CD1c-positive myeloid dendritic cell (primary cell): ENCODE measurements at regions not wholly inside any gene's neighbourhood (a gene's known extent, or its start where the extent isn't known, plus 50 kb on each side); places are given as distances from the start of the nearest gene placed in this dataset.

Experiments used
- DNase-seq: peaks from one replicate; pipeline ENCODE4 v3.0.0-alpha.2; 2016; ENCODE audit errors: extremely low spot score

DNA sequence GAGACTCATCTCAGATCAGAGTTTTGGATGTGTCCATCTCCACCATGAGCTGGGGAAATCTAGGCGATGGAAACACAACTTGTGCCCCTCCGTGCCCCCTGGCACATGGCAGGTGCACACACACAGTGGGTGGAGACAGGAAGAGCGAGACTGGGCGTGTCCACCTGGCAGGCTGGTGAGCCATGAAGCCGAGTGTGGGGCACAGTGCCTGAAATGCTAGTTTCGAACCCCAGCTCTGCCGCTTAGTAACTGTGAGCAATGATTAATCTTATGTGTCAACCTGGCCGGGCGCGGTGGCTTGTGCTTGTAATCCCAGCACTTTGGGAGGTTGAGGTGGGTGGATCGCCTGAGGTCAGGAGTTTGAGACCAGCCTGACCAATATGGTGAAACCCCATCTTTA, 80.8 kb upstream of the RNU6ATAC start:
- DNase-seq, result no peak

DNA sequence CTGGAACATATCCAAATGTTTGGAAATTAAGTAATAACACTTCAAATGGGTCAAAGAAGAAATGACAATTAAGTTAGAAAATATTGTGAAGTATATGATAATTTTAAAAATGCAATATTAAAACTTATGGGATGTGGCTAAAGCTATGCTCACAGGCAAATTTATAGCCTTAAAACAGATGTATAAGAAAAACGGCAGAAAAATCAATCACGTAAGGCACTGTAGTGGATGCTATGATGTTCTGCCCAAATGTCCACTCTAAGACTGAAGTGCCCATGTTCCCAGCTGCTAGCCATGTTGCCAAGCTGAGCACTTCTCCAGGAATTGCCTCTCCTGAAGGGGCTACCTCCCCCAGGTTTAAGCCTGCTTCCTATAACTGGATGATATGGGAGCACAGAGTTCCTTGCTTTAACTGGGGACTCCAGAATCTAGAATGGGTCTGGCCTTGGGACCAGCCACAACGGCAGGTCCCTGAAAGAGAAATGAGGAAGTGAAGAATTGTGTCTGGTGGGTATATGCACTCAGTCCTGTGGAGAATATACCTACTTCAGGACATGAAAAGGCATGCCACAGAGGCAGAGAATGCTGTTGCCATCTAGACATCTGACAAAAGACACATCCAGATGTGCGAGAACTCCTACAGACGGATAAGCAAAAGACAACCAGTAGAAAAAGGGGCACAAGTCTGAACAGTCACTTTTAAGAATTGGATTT, 78.2 kb upstream of the RXRA start:
- DNase-seq, result peak; percentile 4

DNA sequence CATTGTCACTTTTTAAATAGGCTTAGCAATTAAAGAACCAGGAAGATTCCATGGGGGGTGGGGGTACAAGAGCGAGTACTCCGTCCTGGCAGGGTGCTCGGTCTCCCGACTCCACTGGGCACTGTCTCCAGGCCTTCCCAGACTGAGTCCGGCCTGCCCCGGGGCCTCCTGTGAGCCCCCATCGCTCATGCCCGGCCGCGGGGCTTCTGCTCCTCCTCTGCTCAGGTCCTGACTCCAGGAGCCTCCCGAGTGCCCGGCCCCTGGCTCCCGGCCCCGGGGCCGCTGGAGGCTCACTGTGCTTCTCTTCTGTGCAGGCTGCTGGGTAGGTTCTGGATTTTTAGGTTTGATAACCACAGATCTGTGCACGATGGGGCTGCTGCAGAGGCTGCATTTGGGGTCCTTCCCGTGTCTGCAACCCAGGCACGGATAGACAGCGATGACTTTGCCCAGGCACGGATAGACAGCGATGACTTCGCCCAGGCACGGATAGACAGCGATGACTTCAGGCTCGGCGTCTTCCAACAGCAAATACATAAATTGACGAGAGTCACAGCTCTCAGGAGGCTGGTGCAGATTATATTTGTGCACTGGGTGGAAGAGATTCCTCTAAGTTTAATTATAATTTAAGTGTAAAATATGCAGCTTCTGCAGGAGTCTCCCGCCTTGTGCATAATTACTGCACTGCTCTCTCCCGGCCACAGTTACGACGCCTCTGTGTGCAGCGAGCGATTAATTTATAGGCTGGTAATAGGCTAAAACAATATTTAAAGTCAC, 74.8 kb upstream of the RXRA start:
- no peak for DNase-seq

DNA sequence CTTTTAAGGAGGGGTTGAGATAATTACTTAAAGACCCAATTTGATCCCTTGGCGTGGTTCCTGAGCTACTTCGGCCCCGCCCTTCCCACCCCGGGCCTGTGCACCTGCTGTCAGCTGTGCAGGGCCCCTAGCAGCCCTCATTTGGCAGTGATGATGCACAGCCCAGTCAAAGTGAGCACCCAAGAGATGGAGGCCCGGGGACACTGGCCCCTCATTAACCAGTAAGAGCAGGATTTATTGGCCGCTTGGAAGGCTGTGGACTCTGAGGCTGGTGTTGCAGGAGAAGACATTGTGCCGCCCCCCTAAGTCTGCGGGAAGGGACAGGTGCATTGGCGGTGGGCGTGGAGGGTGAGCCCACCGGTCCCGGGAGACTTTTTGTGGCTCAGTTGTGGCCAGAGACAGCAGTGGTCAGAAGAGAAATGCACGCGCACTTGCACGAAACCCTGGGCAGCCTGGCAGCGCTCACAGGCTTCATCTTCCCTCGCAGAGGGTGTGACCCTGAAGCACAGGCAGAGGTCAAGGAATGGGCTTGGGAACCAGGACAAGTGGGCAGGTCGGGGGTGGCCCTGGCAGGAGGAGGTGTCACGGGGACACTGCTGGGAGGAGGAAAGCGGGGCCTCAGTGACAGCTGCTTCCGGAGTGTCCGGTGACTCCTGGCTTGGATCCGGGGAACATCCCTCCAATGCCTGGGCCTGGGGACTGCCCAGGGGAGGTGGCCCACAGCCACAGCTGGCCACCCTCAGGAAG, 74.0 kb upstream of the RXRA start:
- DNase-seq, result no peak

DNA sequence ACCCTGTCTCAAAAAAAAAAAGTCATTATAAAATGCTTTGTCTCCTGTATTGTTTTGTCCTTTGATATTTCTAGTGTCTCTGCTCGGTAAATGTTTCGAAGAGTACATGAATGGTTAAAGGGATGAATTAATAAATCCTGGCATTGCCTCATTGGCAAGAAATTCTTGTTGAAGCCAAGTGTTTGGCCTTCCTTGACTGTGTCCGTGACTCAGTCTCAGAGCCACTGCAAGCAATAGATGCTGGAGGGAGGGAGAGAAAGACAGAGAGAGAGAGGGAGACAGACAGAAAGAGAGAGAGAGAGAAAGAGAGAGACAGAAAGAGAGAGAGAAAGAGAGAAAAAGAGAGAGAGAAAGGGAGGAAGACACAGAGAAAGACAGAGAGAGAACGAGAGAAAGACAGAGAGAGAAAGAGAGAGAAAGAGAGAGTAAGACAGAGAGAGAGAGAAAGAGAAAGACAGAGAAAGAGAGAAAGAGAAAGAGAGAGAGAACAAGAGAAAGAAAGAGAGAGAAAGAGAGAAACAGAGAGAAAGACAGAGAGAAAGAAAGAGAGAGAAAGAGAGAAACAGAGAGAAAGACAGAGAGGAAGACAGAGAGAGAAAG, 72.5 kb upstream of the RXRA start:
- no peak for DNase-seq

DNA sequence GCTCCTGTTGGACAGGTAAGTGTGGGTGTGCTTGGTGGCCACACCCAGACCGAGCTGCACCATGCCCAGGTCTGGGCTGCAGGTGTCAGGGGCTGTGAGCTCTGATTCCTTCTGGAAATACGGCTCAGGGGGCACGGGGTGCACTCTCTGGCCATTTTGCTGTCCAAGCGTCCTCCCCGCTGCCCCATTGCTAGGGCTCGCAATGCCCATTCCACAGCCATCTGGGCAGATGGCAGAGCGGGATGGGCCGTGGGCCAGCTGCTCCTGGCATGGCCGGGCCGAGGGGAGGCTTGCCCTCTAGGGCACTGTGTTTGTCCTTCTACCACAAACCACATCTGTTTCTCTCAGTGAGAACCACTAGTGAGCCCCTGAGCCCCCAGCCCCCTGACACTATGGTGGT, 67.9 kb upstream of the RXRA start:
- DNase-seq, result no peak

DNA sequence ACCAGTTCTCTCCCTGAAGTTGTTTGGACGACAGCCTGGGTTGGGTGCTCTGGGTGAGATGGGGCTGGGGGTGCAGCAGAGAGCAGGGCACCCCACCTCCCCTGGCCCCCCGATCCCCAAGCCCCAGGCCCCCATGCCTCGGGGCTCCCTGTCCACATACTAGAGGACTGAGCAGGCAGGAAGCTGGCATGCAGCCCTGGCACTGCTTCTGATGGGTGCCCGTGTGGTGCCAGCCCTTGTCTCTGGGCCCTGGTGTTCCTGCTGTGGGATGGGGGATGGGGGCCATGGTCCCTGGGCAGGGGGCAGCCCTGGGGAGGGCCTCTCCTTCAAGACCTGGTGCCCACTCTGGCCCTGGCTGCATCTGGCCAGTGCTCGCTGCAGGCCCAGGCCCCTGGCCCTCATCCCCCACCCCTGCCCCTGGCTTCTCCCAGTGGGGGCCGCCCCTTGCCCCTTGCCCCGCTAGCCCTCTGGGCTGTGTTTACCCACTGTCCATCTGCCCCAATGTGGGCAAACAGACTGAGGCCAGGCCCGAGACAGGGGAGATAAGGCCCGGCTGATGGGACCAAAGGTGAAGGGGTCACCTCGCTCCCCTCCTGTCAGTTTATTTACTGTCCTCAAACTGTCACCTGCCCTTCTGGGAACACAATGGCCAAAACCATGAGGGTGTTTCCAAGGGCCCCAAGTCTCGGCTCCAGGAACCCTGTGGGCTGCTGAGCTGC, 67.3 kb upstream of the RXRA start:
- no peak for DNase-seq

DNA sequence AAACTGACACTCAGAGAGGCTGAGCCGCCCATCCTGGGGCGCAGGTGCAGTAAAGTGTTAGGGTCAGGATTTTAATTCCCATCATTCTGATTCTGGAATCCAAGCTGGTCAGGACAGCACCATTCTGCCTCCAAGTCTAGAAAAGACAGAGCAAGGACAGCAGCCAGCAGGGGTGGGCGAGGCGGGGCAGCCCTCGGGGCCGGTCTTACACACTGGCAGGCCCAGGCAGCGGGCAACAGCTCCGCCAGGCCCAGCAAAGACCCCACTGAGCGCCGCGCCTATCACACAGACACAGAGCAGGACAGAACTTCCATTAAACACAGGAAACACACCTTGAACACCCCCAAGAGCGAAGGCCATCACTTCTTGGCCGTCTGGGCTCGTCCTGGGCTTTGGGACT, 66.5 kb upstream of the RXRA start:
- no peak for DNase-seq

DNA sequence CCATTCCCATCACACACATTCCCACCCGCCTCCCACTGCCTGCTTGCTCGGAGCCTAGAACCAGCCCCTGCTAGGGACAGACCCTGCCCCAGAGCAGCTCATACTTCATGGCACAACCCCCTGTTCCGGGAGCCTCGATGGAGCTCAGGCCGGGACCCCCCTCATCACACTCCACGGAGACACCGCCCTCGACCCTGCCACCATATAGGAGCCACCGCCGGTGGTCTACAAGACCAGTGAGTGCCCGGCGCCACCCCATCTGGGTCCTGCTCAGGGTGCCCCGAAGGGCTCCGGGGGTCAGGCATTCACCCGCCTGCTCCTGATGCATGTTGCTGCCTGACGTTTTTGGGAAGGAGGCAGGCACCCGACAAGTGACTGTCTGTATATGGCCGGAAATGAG, 65.5 kb upstream of the RXRA start:
- DNase-seq, result no peak

DNA sequence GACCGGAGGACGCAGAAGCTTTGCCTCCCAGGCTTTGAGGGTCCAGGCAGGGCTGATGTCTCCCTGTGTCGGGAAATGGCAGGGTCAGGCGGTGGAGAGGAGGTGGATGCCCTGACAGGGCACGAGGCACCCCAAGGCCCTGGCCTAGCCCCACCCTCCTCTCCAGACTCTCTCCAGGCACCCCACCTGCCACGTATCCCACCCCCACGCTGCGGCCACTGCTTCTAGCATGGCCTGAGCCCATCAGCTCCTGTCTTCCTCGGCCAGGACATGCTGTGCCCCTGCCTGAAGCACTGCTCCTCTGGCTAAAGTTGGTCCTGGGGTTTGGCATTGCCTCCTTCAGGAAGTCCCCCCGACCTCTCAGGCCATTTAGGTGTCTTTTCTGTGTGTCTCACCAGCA, 64.2 kb upstream of the RXRA start:
- DNase-seq, result no peak

DNA sequence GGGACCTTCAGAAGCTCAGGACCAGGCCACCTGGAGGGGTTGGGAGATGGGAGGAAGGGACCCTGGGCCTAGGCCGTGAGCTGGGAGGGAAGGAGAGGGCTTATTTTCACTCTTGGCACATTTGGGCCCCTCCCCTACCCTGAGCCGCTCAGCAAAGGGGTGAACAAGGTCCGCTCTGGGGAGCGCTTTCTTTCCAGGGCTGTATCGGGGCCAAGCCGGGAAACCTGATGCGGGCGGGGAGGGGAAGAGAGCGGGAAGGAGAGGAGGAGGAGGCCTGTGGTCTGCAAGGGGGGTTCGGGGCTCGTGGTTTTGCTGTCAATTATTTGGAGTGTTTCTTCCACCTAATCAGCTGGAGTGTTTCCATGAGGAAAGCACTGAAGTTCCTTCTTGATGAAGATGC, 62.7 kb upstream of the RXRA start:
- DNase-seq, result no peak

DNA sequence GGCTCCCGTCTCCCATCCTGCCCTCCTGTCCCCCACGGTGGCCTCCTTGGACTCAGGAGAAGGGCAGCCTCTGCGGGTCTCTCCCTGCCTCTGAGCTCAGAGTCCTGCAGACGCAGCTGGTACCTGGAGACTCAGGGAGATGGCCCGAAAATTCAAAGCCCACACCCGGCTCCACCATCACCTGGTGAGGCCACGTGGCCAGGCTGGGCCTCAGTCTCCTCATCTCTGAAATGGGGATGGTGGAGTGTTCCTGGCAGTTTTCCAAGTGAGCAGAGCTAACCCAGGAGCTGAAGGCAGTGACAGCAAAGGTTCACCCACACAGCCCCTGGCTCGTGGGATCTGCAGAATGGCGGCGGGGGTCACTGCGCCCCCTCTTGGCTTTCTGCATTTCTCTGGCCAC, 62.1 kb upstream of the RXRA start:
- DNase-seq, result no peak

DNA sequence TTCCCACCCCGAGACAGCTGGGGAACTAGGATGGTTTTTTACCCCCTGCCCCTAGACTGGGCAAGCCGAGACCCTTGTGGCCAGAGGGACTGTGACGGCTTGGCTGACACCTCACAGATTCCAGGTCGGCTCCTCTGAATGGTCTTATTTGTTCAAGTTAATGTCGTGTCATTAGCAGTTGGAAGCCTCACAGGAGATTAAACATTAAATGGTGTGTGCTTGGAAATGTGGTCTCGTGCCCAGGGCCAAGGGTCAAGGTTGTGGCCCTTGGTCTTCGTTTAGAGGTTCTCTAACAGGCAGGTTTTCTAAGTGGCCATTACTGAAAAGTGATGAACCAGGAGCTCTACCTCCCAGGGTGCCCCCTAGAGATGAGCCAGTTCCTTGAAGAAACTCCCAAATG, 61.2 kb upstream of the RXRA start:
- no peak for DNase-seq

DNA sequence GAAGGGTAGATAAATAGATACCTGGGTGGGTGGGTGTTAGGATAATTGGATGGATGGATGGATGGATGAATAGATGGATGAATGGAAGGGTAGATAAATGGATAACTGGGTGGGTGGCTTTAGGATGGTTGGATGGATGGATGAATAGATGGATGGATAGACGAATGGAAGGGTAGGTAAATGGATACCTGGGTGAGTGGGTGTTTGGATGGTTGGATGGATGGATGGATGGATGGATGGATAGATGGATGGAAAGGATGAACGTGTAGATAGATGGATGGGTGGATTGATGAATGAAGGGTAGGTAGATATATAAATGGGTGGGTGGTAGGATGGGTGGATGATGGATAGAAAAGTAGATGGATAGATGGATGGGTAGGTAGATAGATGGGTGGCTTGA, 59.8 kb upstream of the RXRA start:
- DNase-seq, result no peak

DNA sequence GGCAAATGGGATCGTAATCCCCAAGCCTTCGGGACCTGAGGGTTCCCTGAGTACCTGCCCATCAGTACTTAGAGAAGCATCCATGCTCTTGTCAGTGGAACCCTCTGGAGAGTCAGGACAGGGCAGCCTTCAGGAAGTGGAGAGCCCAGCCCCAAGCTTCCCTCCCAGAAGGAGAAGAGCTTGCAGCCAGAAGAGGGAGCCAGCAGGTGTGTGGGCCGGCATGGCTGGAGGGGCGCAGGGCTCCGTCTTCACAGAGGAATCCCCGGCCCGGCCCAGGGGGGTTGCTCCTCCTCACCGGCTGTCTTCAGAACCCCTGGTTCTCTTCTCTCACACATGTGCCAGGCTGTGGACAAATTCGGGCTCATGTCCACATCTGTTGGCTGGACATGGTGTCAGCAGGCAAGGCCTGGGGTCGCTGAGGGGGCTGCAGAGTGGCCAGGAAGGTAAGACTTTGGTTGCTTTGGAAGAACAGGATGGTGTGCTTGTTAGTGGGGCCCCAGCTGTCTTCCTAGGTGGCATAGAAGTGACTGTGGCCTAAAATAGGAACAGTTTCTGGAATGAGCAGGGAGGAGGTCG, 58.9 kb upstream of the RXRA start:
- no peak for DNase-seq

DNA sequence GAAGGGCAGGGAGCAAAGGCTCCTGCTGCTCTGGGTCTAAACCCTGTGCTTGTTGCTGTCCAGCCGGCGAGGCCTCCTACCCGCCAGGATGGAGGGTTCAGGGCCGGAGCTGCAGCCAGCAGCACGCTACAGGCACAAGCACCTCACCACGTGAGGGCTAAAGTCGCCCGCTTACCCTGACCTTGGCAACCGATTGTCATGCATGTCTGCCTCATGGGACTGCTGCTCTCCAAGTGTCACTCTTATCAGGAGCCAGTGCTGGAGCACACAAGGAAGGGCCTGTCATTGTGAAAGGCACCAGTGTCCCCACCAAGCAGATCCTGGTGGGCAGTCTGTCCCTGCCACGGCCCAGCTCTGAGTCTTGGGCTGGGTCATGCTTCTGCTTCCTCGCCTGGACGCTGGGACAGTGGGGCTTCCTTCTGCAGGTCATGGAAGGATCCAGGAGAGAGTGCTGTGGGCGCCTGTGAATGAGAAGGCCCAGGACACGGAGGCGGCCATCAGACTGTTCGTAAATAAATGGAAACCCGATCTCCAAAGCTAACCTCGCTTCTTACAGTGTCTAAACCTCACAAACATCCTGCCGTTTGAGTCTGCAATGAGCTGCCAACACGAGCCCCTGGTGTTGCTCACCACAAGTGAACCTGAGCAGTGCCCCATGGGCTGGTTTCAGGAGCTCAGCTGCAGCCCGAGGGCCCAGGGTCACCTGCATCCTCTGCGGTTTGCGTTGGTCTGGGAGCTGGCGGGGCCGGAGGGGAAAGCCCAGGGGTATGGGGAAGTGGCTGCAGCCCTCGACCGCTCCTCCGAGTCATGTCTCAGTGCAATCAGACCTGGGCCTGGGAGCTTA, 58.2 kb upstream of the RXRA start:
- DNase-seq, result peak; percentile 72

DNA sequence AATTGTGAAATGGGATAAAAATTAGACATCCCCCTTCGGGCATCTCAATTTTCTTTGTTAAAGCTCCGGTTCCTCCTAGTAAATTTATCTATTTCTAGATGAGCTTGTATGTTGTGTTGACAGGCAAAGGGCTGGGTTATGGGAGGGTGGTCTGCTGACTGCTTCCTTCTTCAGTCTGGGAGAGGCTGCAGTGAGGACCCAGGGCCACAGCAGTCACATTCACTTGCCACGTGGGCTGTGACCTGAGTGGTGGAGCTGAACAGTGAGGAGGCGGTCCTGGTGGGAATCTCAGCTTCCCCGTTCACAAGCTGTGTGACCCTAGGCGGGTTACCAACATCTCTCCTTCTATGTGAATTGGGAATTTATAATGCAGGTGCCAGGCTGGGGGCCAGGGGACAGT, 57.5 kb upstream of the RXRA start:
- peak; percentile 25 for DNase-seq

DNA sequence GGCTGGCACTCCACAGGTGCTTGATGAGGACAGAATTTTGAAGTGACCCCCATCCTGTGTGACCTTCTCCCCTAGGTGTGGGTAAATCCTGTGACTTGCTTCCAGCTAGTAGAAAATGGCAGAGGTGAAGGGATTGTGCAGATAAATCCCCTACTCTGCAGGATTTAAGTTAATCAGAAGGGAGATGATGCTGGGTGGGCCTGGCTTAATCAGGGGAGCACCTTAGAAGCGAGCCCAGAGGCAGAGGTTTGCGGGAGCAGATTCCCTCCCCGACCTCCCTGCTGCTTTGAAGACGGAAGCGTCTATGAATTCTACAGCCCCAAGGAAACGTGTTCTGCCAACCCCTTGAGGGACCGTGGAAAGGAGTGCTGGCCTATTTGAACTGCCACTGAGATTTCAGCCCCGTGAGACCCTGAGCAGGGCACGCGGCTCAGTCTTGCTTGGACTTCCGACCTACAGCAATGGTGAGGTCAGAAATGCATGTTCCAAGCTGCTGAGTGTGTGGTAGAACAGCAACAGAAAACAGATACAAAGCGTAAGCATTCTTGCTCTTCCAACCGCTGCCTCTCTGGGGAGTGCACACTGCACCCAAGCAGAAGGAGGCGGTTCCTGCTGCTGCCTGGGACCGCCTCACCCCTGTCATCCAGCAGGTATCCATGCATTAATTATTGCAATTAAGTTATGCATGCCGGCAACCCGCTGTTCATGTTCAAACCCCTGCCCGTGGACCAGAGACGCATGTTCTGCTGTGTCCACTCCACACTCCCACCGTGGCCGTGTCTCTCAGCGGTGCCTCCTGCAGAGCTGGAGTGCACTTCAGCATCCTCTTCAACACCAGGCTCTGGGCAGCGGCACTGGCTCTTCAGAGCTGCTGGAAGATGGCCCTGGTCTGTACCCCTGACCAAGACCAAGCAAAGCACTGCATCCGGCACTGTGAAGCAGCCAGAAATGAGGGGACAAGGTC, 54.6 kb upstream of the RXRA start:
- no peak for DNase-seq

DNA sequence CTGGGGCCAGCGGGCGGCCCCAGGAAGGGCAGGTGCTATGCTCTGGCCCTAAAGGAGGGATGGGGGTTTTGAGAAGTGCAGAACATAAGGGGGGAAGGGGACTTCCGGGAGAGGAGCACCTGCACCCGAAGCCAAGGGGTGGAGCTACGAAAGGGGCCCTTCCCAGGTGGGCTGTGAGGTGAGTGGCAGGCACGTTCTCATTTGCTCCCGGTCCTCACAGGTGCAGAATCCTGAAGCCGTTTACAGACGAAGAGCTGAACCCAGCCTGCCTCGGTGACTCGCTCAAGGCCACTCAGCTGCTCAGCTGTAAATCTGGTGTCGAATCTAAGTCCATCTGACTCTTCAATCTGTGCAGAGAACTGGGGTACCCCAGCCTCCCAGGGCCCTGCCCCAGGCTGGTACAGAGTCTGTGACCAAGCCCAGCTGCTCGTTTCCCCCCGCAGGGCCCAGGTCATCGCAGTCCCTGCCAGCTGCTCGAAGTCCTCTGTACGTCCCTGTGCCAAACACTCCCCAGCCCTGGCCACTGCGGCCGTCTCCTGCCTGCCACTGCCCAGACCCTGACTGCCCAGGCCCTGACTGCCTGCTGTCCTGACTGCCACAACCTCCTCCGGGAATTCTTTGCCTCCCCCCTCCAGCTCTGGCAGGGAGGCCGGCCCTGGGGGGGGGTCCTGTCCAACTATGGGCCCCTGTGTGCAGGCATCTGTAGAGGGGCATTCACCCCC, 53.8 kb upstream of the RXRA start:
- no peak for DNase-seq
